IMR-90 (cell line): ENCODE measurements at regions not wholly inside any gene's neighbourhood (a gene's known extent, or its start where the extent isn't known, plus 50 kb on each side); places are given as distances from the start of the nearest gene placed in this dataset.

Experiments
- ATAC-seq: fragments of 200-7000 bp; cut with Tn5 transposase; 2 replicates; pipeline ENCODE4 v1.9.1; 2020; ENCODE audit warnings: low read depth, mild to moderate bottlenecking, moderate library complexity
- BruUV-seq: library from RNA; stranded (reverse); fragments of 400-500 nt; replicated peaks from 2 replicates; lab custom pipeline; 2021; lab: Mats Ljungman, UMichigan
- CTCF ChIA-PET: fragments of 300-600 bp; formaldehyde crosslinking; extraction: SDS; loops from one replicate; lab custom pipeline; 2021; ENCODE audit warnings: antibody characterized with exemption; lab: Yijun Ruan, JAX
- POLR2A ChIA-PET: fragments of 300-600 bp; sonication (Branson Sonifier 250); formaldehyde crosslinking; loops from one replicate; lab custom pipeline; 2022; ENCODE audit warnings: antibody characterized with exemption; ENCODE audit not compliant: unreplicated experiment; lab: Charles Lee
- DNase-seq: peaks from one replicate; pipeline ENCODE4 v3.0.0; 2013
- H2AFZ ChIP-seq: replicated peaks from 2 replicates; pipeline ENCODE3; 2013; ENCODE audit warnings: low read length, mild to moderate bottlenecking; ENCODE audit not compliant: poor library complexity
- H2AK5ac ChIP-seq: 2 replicates; pipeline ENCODE4 v1.6.1; 2013; ENCODE audit warnings: low read depth, low read length, inconsistent platforms
- H2AK9ac ChIP-seq: replicated peaks from 2 replicates; pipeline ENCODE3; 2013; ENCODE audit warnings: mild to moderate bottlenecking, low read depth, low read length, moderate library complexity; ENCODE audit not compliant: poor library complexity
- H2BK120ac ChIP-seq: 2 replicates; pipeline ENCODE4 v1.6.1; 2013; ENCODE audit warnings: low read depth, low read length, inconsistent platforms
- H2BK15ac ChIP-seq: 3 replicates; pipeline ENCODE4 v1.6.1; 2013; ENCODE audit warnings: low read depth, low read length, inconsistent platforms
- H2BK20ac ChIP-seq: 2 replicates; pipeline ENCODE4 v1.6.1; 2013; ENCODE audit warnings: low read depth, mild to moderate bottlenecking, inconsistent platforms, low read length, moderate library complexity
- H2BK5ac ChIP-seq: 2 replicates; pipeline ENCODE4 v1.6.1; 2013; ENCODE audit warnings: mild to moderate bottlenecking, low read depth, low read length, inconsistent platforms; ENCODE audit not compliant: poor library complexity, severe bottlenecking
- H3K14ac ChIP-seq: replicated peaks from 2 replicates; pipeline ENCODE4 v1.6.1; 2013; ENCODE audit warnings: low read depth, low read length, inconsistent platforms
- H3K18ac ChIP-seq: 2 replicates; pipeline ENCODE4 v1.6.1; 2013; ENCODE audit warnings: low read depth, low read length, control low read depth
- H3K23ac ChIP-seq: 2 replicates; pipeline ENCODE4 v1.6.1; 2013; ENCODE audit warnings: low read depth, low read length, inconsistent platforms
- H3K27ac ChIP-seq: 2 replicates; pipeline ENCODE4 v1.5.1; 2013; ENCODE audit warnings: mild to moderate bottlenecking, control low read depth, low read length; ENCODE audit not compliant: insufficient read depth
- H3K27me3 ChIP-seq: 2 replicates; pipeline ENCODE4 v1.6.1; 2013; ENCODE audit warnings: low read length; ENCODE audit not compliant: control insufficient read depth, insufficient read depth
- H3K36me3 ChIP-seq: 2 replicates; pipeline ENCODE4 v1.6.1; 2013; ENCODE audit warnings: low read length, mixed read lengths; ENCODE audit not compliant: control insufficient read depth, insufficient read depth
- H3K4ac ChIP-seq: 2 replicates; pipeline ENCODE4 v1.6.1; 2013; ENCODE audit warnings: low read depth, low read length, inconsistent platforms
- H3K4me1 ChIP-seq: 2 replicates; pipeline ENCODE4 v1.6.1; 2013; ENCODE audit warnings: low read length, mixed read lengths; ENCODE audit not compliant: control insufficient read depth, insufficient read depth
- H3K4me2 ChIP-seq: 2 replicates; pipeline ENCODE4 v1.6.1; 2013; ENCODE audit warnings: low read depth, mild to moderate bottlenecking, control low read depth, low read length, moderate library complexity
- H3K4me3 ChIP-seq: 2 replicates; pipeline ENCODE4 v1.5.1; 2013; ENCODE audit warnings: low read depth, mild to moderate bottlenecking, control low read depth, low read length, moderate library complexity; ENCODE audit not compliant: insufficient read depth
- H3K56ac ChIP-seq: 2 replicates; pipeline ENCODE4 v1.6.1; 2013; ENCODE audit warnings: low read length, inconsistent platforms; ENCODE audit not compliant: insufficient read depth; ENCODE audit errors: extremely low read depth
- H3K79me1 ChIP-seq, 2 experiments: 2 replicates each; pipeline ENCODE4 v1.6.1; 2013; ENCODE audit warnings: low read length in 2 of 2, inconsistent platforms in 1 of 2, low read depth in 1 of 2
- H3K9ac ChIP-seq: 2 replicates; pipeline ENCODE4 v1.6.1; 2013; ENCODE audit warnings: low read depth, low read length, control low read depth
- H3K9me1 ChIP-seq: 2 replicates; pipeline ENCODE4 v1.6.1; 2013; ENCODE audit warnings: low read length, inconsistent platforms; ENCODE audit not compliant: insufficient read depth
- H3K9me3 ChIP-seq: 2 replicates; pipeline ENCODE4 v1.6.1; 2013; ENCODE audit warnings: low read length; ENCODE audit not compliant: control insufficient read depth, insufficient read depth
- H4K20me1 ChIP-seq: 2 replicates; pipeline ENCODE4 v1.6.1; 2013; ENCODE audit warnings: low read length, inconsistent platforms; ENCODE audit not compliant: insufficient read depth
- H4K5ac ChIP-seq: 2 replicates; pipeline ENCODE4 v1.6.1; 2013; ENCODE audit warnings: mild to moderate bottlenecking, low read depth, low read length, control low read depth
- H4K8ac ChIP-seq, 2 experiments: 2 replicates each; pipeline ENCODE4 v1.6.1; 2013; ENCODE audit warnings: low read depth in 2 of 2, low read length in 2 of 2, control low read depth in 1 of 2, inconsistent platforms in 1 of 2
- H4K91ac ChIP-seq: 2 replicates; pipeline ENCODE4 v1.6.1; 2013; ENCODE audit warnings: low read depth, low read length, inconsistent platforms; ENCODE audit not compliant: insufficient read depth
- BHLHE40 ChIP-seq: fragments of 150-350 bp; IDR thresholded peaks from 2 replicates; pipeline ENCODE4 v1.6.1; 2016; ENCODE audit warnings: mild to moderate bottlenecking, low read depth, low read length
- CEBPB ChIP-seq: IDR thresholded peaks from 2 replicates; pipeline ENCODE4 v1.6.1; 2012; ENCODE audit warnings: low read depth, low read length, improper control_type of control experiment
- CHD1 ChIP-seq: IDR thresholded peaks from 2 replicates; pipeline ENCODE4 v1.6.1; 2012; ENCODE audit warnings: low read depth, low read length, improper control_type of control experiment
- FOS ChIP-seq: fragments of 150-350 bp; IDR thresholded peaks from 2 replicates; pipeline ENCODE4 v1.6.1; 2016; ENCODE audit warnings: low read depth, low read length
- MAFK ChIP-seq: IDR thresholded peaks from 2 replicates; pipeline ENCODE4 v1.6.1; 2012; ENCODE audit warnings: low read depth, low read length, improper control_type of control experiment
- MAZ ChIP-seq: IDR thresholded peaks from 2 replicates; pipeline ENCODE4 v1.6.1; 2012; ENCODE audit warnings: low read depth, mild to moderate bottlenecking, low read length, improper control_type of control experiment, moderate library complexity, borderline replicate concordance
- NFE2L2 ChIP-seq: fragments of 150-350 bp; IDR thresholded peaks from 2 replicates; pipeline ENCODE4 v1.6.1; 2016; ENCODE audit warnings: low read depth, mild to moderate bottlenecking, low read length
- POLR2A ChIP-seq: IDR thresholded peaks from 2 replicates; pipeline ENCODE4 v1.6.1; 2012; ENCODE audit warnings: mild to moderate bottlenecking, low read depth, low read length
- RAD21 ChIP-seq: IDR thresholded peaks from 2 replicates; pipeline ENCODE4 v1.6.1; 2012; ENCODE audit warnings: low read length, improper control_type of control experiment
- RCOR1 ChIP-seq: IDR thresholded peaks from 2 replicates; pipeline ENCODE4 v1.6.1; 2012; ENCODE audit warnings: mild to moderate bottlenecking, low read length, improper control_type of control experiment; ENCODE audit not compliant: insufficient replicate concordance
- RFX5 ChIP-seq: IDR thresholded peaks from 2 replicates; pipeline ENCODE4 v1.8.0; 2012; ENCODE audit warnings: low read depth, mild to moderate bottlenecking, low read length, moderate library complexity
- SMC3 ChIP-seq: fragments of 150-350 bp; IDR thresholded peaks from 2 replicates; pipeline ENCODE4 v1.6.1; 2016; ENCODE audit warnings: low read depth, mild to moderate bottlenecking, antibody characterized with exemption, low read length, moderate library complexity
- WGBS, 2 experiments: methylation state at CpG; one replicate each; pipeline versions ENCODE4 v1.1.5 to v1.1.7; 2013; ENCODE audit warnings: missing lambda C conversion rate in 2 of 2; ENCODE audit not compliant: insufficient read length in 1 of 2; ENCODE audit errors: extremely low coverage in 2 of 2; 5-methylcytosine and 5-hydroxymethylcytosine counted together
- dilution Hi-C: fragments of 300-500 bp; cut with HindIII; formaldehyde crosslinking; loops from one replicate; pipeline ENCODE4 v1.14.3; 2018; ENCODE audit warnings: low sequenced_read_pairs; ENCODE audit not compliant: unreplicated experiment
- in situ Hi-C: fragments of 300-500 bp; cut with MboI; formaldehyde crosslinking; loops from 3 replicates; pipeline ENCODE4 v1.14.3; 2019; ENCODE audit warnings: low sequenced_read_pairs, inconsistent platforms, mixed read lengths
- intact Hi-C: fragments of 100-400 bp; cut with micrococcal nuclease; formaldehyde crosslinking; loops from 2 replicates; pipeline ENCODE4 v1.10.0; 2022
- TF ChIP-seq, protein P1 (sequence below): fragments of 150-350 bp; IDR thresholded peaks from 2 replicates; pipeline ENCODE4 v1.6.1; 2016; ENCODE audit warnings: low read depth, mild to moderate bottlenecking, low read length, moderate library complexity, borderline replicate concordance
- TF ChIP-seq, protein P2 (sequence below): fragments of 150-350 bp; IDR thresholded peaks from 2 replicates; pipeline ENCODE4 v1.6.1; 2017; ENCODE audit warnings: mild to moderate bottlenecking, antibody characterized with exemption, low read length, low read depth
- TF ChIP-seq, protein P3 (sequence below): conservative IDR thresholded peaks from 2 replicates; pipeline ENCODE4 v1.5.1; 2012; ENCODE audit warnings: mild to moderate bottlenecking, low read depth, low read length, improper control_type of control experiment

DNA sequence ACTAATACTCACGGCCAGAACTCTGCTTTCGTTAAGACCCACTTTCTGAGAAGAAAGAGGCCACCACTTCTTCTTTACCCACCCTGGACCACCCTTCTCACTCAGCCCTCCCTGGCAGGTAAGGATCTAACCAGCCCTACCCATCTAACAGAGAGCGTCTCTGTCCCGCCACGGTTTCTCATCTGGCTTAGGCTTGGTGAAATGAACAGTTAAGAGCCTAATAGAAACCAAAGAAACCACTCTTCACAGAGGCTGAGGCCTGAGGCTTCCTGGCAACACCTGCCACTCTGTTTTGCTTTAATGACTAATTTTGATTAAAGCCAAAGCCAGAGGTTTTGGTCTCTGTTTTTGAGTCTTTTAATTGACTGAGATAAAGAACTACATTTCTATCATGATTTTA lies 354.1 kb upstream of the SLC30A5 start:
- CTCF ChIA-PET, result no interaction called here
- H3K9ac ChIP-seq, result no peak overlapping the region
- dilution Hi-C loops, result no loop called here

More for the DNA sequence above, 354.1 kb upstream of the SLC30A5 start:
- H3K9me3 ChIP-seq, result no peaks in the 10 kb centered on the region
- no peak overlapping the region for H3K4me2 ChIP-seq
- H3K9me1 ChIP-seq, result no peaks in the 10 kb centered on the region
- no peak overlapping the region for H2AFZ ChIP-seq
- intact Hi-C loops (no loop called here), in situ Hi-C loops (no loop called here)
- H3K4me3 ChIP-seq, result no peak overlapping the region
- TF ChIP-seq RCOR1 (no peak), SMC3 (no peak), RAD21 (no peak), MAFK (no peak), RFX5 (no peak), POLR2A (no peak), FOS (no peak), MAZ (no peak), BHLHE40 (no peak), CEBPB (no peak), CHD1 (no peak), NFE2L2 (no peak)
- TF ChIP-seq, protein P1, sequence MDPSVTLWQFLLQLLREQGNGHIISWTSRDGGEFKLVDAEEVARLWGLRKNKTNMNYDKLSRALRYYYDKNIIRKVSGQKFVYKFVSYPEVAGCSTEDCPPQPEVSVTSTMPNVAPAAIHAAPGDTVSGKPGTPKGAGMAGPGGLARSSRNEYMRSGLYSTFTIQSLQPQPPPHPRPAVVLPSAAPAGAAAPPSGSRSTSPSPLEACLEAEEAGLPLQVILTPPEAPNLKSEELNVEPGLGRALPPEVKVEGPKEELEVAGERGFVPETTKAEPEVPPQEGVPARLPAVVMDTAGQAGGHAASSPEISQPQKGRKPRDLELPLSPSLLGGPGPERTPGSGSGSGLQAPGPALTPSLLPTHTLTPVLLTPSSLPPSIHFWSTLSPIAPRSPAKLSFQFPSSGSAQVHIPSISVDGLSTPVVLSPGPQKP, result no peak
- TF ChIP-seq, protein P2, sequence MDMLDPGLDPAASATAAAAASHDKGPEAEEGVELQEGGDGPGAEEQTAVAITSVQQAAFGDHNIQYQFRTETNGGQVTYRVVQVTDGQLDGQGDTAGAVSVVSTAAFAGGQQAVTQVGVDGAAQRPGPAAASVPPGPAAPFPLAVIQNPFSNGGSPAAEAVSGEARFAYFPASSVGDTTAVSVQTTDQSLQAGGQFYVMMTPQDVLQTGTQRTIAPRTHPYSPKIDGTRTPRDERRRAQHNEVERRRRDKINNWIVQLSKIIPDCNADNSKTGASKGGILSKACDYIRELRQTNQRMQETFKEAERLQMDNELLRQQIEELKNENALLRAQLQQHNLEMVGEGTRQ, result no peak
- TF ChIP-seq, protein P3, sequence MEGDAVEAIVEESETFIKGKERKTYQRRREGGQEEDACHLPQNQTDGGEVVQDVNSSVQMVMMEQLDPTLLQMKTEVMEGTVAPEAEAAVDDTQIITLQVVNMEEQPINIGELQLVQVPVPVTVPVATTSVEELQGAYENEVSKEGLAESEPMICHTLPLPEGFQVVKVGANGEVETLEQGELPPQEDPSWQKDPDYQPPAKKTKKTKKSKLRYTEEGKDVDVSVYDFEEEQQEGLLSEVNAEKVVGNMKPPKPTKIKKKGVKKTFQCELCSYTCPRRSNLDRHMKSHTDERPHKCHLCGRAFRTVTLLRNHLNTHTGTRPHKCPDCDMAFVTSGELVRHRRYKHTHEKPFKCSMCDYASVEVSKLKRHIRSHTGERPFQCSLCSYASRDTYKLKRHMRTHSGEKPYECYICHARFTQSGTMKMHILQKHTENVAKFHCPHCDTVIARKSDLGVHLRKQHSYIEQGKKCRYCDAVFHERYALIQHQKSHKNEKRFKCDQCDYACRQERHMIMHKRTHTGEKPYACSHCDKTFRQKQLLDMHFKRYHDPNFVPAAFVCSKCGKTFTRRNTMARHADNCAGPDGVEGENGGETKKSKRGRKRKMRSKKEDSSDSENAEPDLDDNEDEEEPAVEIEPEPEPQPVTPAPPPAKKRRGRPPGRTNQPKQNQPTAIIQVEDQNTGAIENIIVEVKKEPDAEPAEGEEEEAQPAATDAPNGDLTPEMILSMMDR, result no peak
- ATAC-seq (no peak), DNase-seq (no peak)
- H3K27ac ChIP-seq, result no peak overlapping the region
- H3K4me1 ChIP-seq, result no peaks in the 10 kb centered on the region
- H4K5ac ChIP-seq, result no peak overlapping the region
- no peak overlapping the region for H4K91ac ChIP-seq
- POLR2A ChIA-PET, result no interaction called here
- WGBS, 2 experiments, result no CpG with 5 or more reads among the region's 5 CpGs
- H4K20me1 ChIP-seq, result no peaks in the 10 kb centered on the region
- no peak overlapping the region for H3K56ac ChIP-seq
- no peaks in the 10 kb centered on the region for H3K79me1 ChIP-seq
- H2BK120ac ChIP-seq, result no peak overlapping the region
- no peak overlapping the region for H4K8ac ChIP-seq
- no peak overlapping the region for H3K23ac ChIP-seq
- no peak overlapping the region for H2BK5ac ChIP-seq
- no peak overlapping the region for H2AK9ac ChIP-seq
- H3K18ac ChIP-seq, result no peak overlapping the region
- no TSS peak for BruUV-seq
- no peak overlapping the region for H3K4ac ChIP-seq
- no peak overlapping the region for H2BK15ac ChIP-seq
- H3K14ac ChIP-seq, result no peak overlapping the region
- H2BK20ac ChIP-seq, result no peak overlapping the region
- no peak overlapping the region for H2AK5ac ChIP-seq
- H3K36me3 ChIP-seq, result no peaks in the 10 kb centered on the region
- no peaks in the 10 kb centered on the region for H3K27me3 ChIP-seq
